ENCODE measurements at regions not wholly inside any gene's neighbourhood (a gene's known extent, or its start where the extent isn't known, plus 50 kb on each side); places are given as distances from the start of the nearest gene placed in this dataset.

DNA sequence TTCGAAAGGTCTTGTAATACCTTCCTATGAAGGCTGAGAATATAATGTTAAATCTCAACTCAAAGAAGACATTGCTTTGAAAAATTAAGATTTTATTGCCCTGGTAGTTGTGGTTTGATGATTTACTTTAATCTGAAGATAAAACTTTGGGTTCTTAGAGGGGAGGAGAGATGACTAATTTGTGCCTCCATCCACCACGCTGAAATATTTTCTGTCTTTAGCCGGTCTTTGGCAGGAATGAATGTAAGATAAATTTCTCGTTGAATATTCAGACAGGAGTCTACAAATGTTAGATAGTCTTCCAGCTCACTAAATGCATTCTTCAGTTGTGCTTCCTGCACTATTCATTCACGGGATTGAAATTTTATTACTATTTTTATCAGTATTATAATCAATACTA is 844.3 kb upstream of the NR2F2 start:
- Histone ChIP-seq H3K9me3 (no peaks in the 10 kb centered on the region), H3K4me1 (no peaks in the 10 kb centered on the region), H3K27me3 (no peaks in the 10 kb centered on the region), H3K36me3 (replicated peaks in 1 of 2; ENCODE audit: insufficient read depth in 1 of 2, low read depth in 2 of 2) (no peaks in the 10 kb centered on the region), H3K27ac (no peak overlapping the region), H3K4me3 (no peak overlapping the region)
- intact Hi-C loops (cut with DNase I) = no loop called here
- ATAC-seq (no peak), DNase-seq (no peak)
- WGBS, 2 donors = 68 to 71% methylated on average over 5 of the region's 5 CpGs
- TF ChIP-seq POLR2A (IDR thresholded peaks at IDR 0.05) = no peak
- TF ChIP-seq, protein P1, sequence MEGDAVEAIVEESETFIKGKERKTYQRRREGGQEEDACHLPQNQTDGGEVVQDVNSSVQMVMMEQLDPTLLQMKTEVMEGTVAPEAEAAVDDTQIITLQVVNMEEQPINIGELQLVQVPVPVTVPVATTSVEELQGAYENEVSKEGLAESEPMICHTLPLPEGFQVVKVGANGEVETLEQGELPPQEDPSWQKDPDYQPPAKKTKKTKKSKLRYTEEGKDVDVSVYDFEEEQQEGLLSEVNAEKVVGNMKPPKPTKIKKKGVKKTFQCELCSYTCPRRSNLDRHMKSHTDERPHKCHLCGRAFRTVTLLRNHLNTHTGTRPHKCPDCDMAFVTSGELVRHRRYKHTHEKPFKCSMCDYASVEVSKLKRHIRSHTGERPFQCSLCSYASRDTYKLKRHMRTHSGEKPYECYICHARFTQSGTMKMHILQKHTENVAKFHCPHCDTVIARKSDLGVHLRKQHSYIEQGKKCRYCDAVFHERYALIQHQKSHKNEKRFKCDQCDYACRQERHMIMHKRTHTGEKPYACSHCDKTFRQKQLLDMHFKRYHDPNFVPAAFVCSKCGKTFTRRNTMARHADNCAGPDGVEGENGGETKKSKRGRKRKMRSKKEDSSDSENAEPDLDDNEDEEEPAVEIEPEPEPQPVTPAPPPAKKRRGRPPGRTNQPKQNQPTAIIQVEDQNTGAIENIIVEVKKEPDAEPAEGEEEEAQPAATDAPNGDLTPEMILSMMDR (IDR thresholded peaks at IDR 0.05) = no peak

GRCh38 chr15:95489103-95489502 is 841.4 kb upstream of the NR2F2 start:
- Histone ChIP-seq H3K27ac (no peak overlapping the region), H3K9me3 (no peaks in the 10 kb centered on the region), H3K27me3 (no peaks in the 10 kb centered on the region), H3K36me3 (replicated peaks in 1 of 2; ENCODE audit: insufficient read depth in 1 of 2, low read depth in 2 of 2) (no peaks in the 10 kb centered on the region), H3K4me3 (no peak overlapping the region), H3K4me1 (no peaks in the 10 kb centered on the region)
- TF ChIP-seq, protein P1 (IDR thresholded peaks at IDR 0.05) = no peak
- no peak for TF ChIP-seq POLR2A (IDR thresholded peaks at IDR 0.05)
- WGBS, 2 donors = 74 to 79% methylated on average over 5 of the region's 5 CpGs
- ATAC-seq (no peak), DNase-seq (no peak)
- intact Hi-C loops (cut with DNase I) = no loop called here

- 34 to 40% methylated on average over 5 of the region's 5 CpGs for WGBS, 2 donors
- no peak for ATAC-seq
Observed at GRCh38 chr15:95492388-95493070, 838.0 kb upstream of the NR2F2 start.

DNA sequence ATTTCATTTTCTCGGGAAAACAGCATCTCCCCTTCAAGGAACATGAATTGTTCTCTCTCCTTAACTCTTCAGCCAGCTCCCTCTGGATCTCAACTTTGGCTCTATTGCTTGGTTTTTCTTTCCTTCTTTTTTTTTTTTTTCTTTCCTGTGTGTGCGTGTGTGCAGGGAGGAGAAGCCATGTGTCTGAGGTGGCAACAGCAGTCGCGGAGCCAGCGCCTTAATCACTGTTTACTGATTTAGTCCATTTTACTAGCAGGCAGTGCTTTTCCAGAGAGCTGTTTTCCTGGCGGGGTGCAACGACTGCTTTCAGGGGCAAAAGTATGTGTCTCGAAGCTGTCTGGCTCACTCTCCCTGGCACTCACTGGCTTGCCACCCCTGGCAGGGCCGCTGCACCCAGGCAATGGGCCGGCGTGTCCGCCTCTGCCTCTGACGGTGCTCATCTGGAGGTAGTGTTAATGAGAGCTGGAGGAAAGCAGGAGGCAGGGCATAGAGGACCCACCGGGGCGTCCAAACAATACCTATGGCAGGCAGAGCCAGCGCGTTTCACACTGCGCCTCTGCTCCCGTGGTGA is 835.4 kb upstream of the NR2F2 start:
- TF ChIP-seq POLR2A (IDR thresholded peaks at IDR 0.05) = no peak
- TF ChIP-seq, protein P1 (IDR thresholded peaks at IDR 0.05) = no peak
- ATAC-seq (no peak), DNase-seq (no peak)
- Histone ChIP-seq H3K4me3 (no peak overlapping the region), H3K9me3 (no peaks in the 10 kb centered on the region), H3K27ac (no peak overlapping the region), H3K4me1 (no peaks in the 10 kb centered on the region), H3K36me3 (replicated peaks in 1 of 2; ENCODE audit: insufficient read depth in 1 of 2, low read depth in 2 of 2) (no peaks in the 10 kb centered on the region), H3K27me3 (no peaks in the 10 kb centered on the region)
- intact Hi-C loops (cut with DNase I) = no loop called here
- WGBS, 2 donors = 36 to 41% methylated on average over 17 to 19 of the region's 19 CpGs

More at GRCh38 chr15:95492388-95493070, 838.0 kb upstream of the NR2F2 start:
- Histone ChIP-seq H3K27ac (no peak overlapping the region), H3K4me1 (no peaks in the 10 kb centered on the region), H3K9me3 (no peaks in the 10 kb centered on the region), H3K27me3 (no peaks in the 10 kb centered on the region), H3K4me3 (no peak overlapping the region), H3K36me3 (replicated peaks in 1 of 2; ENCODE audit: insufficient read depth in 1 of 2, low read depth in 2 of 2) (no peaks in the 10 kb centered on the region)
- intact Hi-C loops (cut with DNase I) = no loop called here
- TF ChIP-seq, protein P1 (IDR thresholded peaks at IDR 0.05) = no peak
- no peak for TF ChIP-seq POLR2A (IDR thresholded peaks at IDR 0.05)
- DNase-seq = no peak

DNA sequence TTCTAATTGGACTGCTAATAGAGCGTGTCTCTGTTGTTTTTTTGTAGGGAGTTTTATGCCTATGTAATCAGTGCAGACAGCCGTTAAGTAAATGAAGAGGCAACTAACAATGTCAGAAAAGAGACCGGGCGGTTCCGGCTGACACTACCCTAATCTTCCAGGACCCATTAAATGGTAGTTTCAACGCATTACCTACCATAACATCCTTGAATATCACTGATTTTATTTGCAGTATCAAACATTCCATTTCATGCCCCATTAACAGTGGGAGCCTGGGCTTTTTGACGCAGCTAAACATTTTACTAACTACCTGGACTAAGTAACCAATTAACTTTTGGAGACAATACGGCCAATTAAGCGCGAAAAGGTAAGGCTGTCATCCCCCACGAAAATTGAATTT is 832.9 kb upstream of the NR2F2 start:
- intact Hi-C loops (cut with DNase I) = no loop called here
- Histone ChIP-seq H3K27ac (no peak overlapping the region), H3K9me3 (no peaks in the 10 kb centered on the region), H3K4me1 (no peaks in the 10 kb centered on the region), H3K36me3 (replicated peaks in 1 of 2; ENCODE audit: insufficient read depth in 1 of 2, low read depth in 2 of 2) (no peaks in the 10 kb centered on the region), H3K4me3 (no peak overlapping the region), H3K27me3 (no peaks in the 10 kb centered on the region)
- ATAC-seq = no peak
- TF ChIP-seq, protein P1 (IDR thresholded peaks at IDR 0.05) = no peak
- no peak for TF ChIP-seq POLR2A (IDR thresholded peaks at IDR 0.05)
- WGBS, 2 donors = 73 to 77% methylated on average over 11 of the region's 11 CpGs
- DNase-seq = no peak

All from body of pancreas (tissue), 4 donors.